WTC11 (cell line): ENCODE measurements at regions not wholly inside any gene's neighbourhood (a gene's known extent, or its start where the extent isn't known, plus 50 kb on each side); places are given as distances from the start of the nearest gene placed in this dataset.

Experiments used
- ATAC-seq: fragments of 200-7000 bp; cut with Tn5 transposase; 2 replicates; pipeline ENCODE4 v1.10.0; 2021; ENCODE audit warnings: mild to moderate bottlenecking, moderate library complexity
- CTCF ChIA-PET: fragments of 300-600 bp; sonication (Branson Sonifier 250); formaldehyde crosslinking; loops from one replicate; lab custom pipeline; 2021; ENCODE audit warnings: antibody characterized with exemption; lab: Charles Lee
- POLR2A ChIA-PET: fragments of 350-600 bp; sonication (Branson Sonifier 250); formaldehyde crosslinking; loops from one replicate; lab custom pipeline; 2021; ENCODE audit warnings: antibody characterized with exemption; lab: Charles Lee
- DNase-seq: peaks from one replicate; pipeline ENCODE4 v3.0.0; 2021; ENCODE audit warnings: low spot score
- H3K27ac Mint-ChIP-seq: 2 replicates; pipeline ENCODE4 v1.8.0; 2021; ENCODE audit warnings: mixed read lengths
- H3K27me3 Mint-ChIP-seq: 2 replicates; pipeline ENCODE4 v1.8.0; 2021; ENCODE audit warnings: low read depth, mild to moderate bottlenecking, moderate library complexity, mixed read lengths
- H3K36me3 Mint-ChIP-seq: 2 replicates; pipeline ENCODE4 v1.8.0; 2021; ENCODE audit warnings: mixed read lengths
- H3K4me1 Mint-ChIP-seq: 2 replicates; pipeline ENCODE4 v1.8.0; 2022; ENCODE audit warnings: mixed read lengths
- H3K4me3 Mint-ChIP-seq: 2 replicates; pipeline ENCODE4 v1.8.0; 2021; ENCODE audit warnings: mild to moderate bottlenecking, moderate library complexity, mixed read lengths
- H3K9me3 Mint-ChIP-seq: 2 replicates; pipeline ENCODE4 v1.8.0; 2021; ENCODE audit warnings: mixed read lengths
- CBFB ChIP-seq: sonication (generic); formaldehyde crosslinking; IDR thresholded peaks from 2 replicates; pipeline ENCODE4 v1.8.1; 2022; ENCODE audit warnings: mild to moderate bottlenecking, low read depth, missing genetic modification reagents
- E2F1 ChIP-seq: sonication (generic); formaldehyde crosslinking; IDR thresholded peaks from 2 replicates; pipeline ENCODE4 v1.8.0; 2022; ENCODE audit warnings: mild to moderate bottlenecking, missing genetic modification reagents
- GTF2I ChIP-seq: fragments of 250-450 bp; sonication (Bioruptor Pico); conservative IDR thresholded peaks from 2 replicates; pipeline ENCODE4 v1.4.0; 2021; ENCODE audit warnings: mild to moderate bottlenecking
- NFE2L1 ChIP-seq: sonication (generic); formaldehyde crosslinking; IDR thresholded peaks from 2 replicates; pipeline ENCODE4 v1.8.1; 2023; ENCODE audit warnings: missing genetic modification reagents
- RORB ChIP-seq: fragments of 250-450 bp; sonication (Bioruptor Pico); IDR thresholded peaks from 2 replicates; pipeline ENCODE4 v1.9.0; 2021; ENCODE audit warnings: mild to moderate bottlenecking
- TCF7 ChIP-seq: sonication (generic); formaldehyde crosslinking; IDR thresholded peaks from 2 replicates; pipeline ENCODE4 v1.8.0; 2022; ENCODE audit warnings: mild to moderate bottlenecking, low read depth, missing genetic modification reagents, moderate library complexity
- USF1 ChIP-seq: sonication (generic); formaldehyde crosslinking; IDR thresholded peaks from 2 replicates; pipeline ENCODE4 v1.8.0; 2022; ENCODE audit warnings: mild to moderate bottlenecking, missing genetic modification reagents
- ZMAT4 ChIP-seq: fragments of 250-450 bp; sonication (Bioruptor Pico); IDR thresholded peaks from 2 replicates; pipeline ENCODE4 v1.9.0; 2021; ENCODE audit warnings: mild to moderate bottlenecking
- ZNF219 ChIP-seq: sonication (generic); formaldehyde crosslinking; IDR thresholded peaks from 2 replicates; pipeline ENCODE4 v1.8.0; 2023; ENCODE audit warnings: missing genetic modification reagents, mild to moderate bottlenecking, borderline replicate concordance
- ZNF317 ChIP-seq: sonication (generic); formaldehyde crosslinking; IDR thresholded peaks from 2 replicates; pipeline ENCODE4 v1.8.1; 2023; ENCODE audit warnings: low read depth, mild to moderate bottlenecking, moderate library complexity, missing genetic modification reagents, borderline replicate concordance
- ZNF423 ChIP-seq: fragments of 250-450 bp; sonication (Bioruptor Pico); IDR thresholded peaks from 2 replicates; pipeline ENCODE4 v2.1.2; 2022; ENCODE audit warnings: mild to moderate bottlenecking, moderate library complexity
- ZNF671 ChIP-seq: fragments of 250-450 bp; sonication (Bioruptor Pico); IDR thresholded peaks from 2 replicates; pipeline ENCODE4 v1.8.0; 2021; ENCODE audit warnings: mild to moderate bottlenecking
- TF ChIP-seq, protein P1 (sequence below): fragments of 250-450 bp; sonication (Bioruptor Pico); IDR thresholded peaks from 2 replicates; pipeline ENCODE4 v1.9.0; 2021; ENCODE audit warnings: moderate library complexity, mild to moderate bottlenecking, inconsistent platforms, borderline replicate concordance
- TF ChIP-seq, protein P2 (sequence below): fragments of 250-450 bp; sonication (Bioruptor Pico); conservative IDR thresholded peaks from 2 replicates; pipeline ENCODE4 v1.9.0; 2021; ENCODE audit warnings: mild to moderate bottlenecking

GRCh38 chr10:57815949-57816348 is 451.7 kb downstream of the IPMK start:
- peaks cover 11% of the 10 kb centered on the region for H3K9me3 Mint-ChIP-seq
- no peaks in the 10 kb centered on the region for H3K36me3 Mint-ChIP-seq
- TF ChIP-seq RORB (no peak), ZMAT4 (CRISPR knock-in tag) (no peak), USF1 (CRISPR knock-in tag) (no peak), ZNF317 (CRISPR knock-in tag) (no peak), TCF7 (CRISPR knock-in tag) (no peak), ZNF423 (CRISPR knock-in tag) (no peak), ZNF219 (CRISPR knock-in tag) (no peak), CBFB (CRISPR knock-in tag) (no peak), ZNF671 (CRISPR knock-in tag) (no peak), E2F1 (CRISPR knock-in tag) (no peak), NFE2L1 (CRISPR knock-in tag) (no peak)
- TF ChIP-seq, protein P1, sequence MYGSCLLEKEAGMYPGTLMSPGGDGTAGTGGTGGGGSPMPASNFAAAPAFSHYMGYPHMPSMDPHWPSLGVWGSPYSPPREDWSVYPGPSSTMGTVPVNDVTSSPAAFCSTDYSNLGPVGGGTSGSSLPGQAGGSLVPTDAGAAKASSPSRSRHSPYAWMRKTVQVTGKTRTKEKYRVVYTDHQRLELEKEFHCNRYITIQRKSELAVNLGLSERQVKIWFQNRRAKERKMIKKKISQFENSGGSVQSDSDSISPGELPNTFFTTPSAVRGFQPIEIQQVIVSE, result no peak
- H3K4me3 Mint-ChIP-seq, result no peak overlapping the region
- no peak overlapping the region for H3K27ac Mint-ChIP-seq
- ATAC-seq (no peak), DNase-seq (no peak)
- peaks cover 13% of the 10 kb centered on the region for H3K4me1 Mint-ChIP-seq
- H3K27me3 Mint-ChIP-seq, result no peaks in the 10 kb centered on the region
- POLR2A ChIA-PET, result no interaction called here
- CTCF ChIA-PET, result no interaction called here

GRCh38 chr10:57809961-57810360 is 457.7 kb downstream of the IPMK start:
- no peaks in the 10 kb centered on the region for H3K27me3 Mint-ChIP-seq
- no peak overlapping the region for H3K27ac Mint-ChIP-seq
- POLR2A ChIA-PET, result no interaction called here
- H3K36me3 Mint-ChIP-seq, result peaks cover 13% of the 10 kb centered on the region
- ATAC-seq (no peak), DNase-seq (no peak)
- CTCF ChIA-PET, result no interaction called here
- H3K9me3 Mint-ChIP-seq, result peaks cover 19% of the 10 kb centered on the region
- no peak for TF ChIP-seq GTF2I
- peaks cover 22% of the 10 kb centered on the region for H3K4me1 Mint-ChIP-seq
- no peak overlapping the region for H3K4me3 Mint-ChIP-seq

DNA sequence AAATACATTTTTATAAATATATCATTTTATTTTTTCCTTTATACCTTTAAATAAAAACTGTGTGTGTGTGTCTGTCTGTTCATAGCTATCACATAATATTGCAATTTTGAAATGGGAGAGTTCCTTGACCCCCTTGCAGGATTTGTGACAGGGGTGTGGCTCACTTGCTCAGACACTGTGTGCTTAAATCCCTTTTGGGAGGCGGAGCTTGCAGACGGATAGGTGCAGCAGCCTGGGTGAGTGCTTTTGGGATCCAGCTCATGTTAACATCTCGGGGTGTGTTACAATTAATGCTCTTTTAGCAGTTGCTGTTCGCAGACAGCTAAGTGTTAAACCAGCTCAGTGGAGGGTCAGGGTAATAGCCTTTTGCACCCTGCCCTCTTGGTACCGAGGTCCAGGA is 459.8 kb downstream of the IPMK start:
- Mint-ChIP-seq H3K36me3 (peaks cover 13% of the 10 kb centered on the region), H3K9me3 (peaks cover 15% of the 10 kb centered on the region), H3K4me3 (no peak overlapping the region), H3K4me1 (peaks cover 30% of the 10 kb centered on the region), H3K27me3 (no peaks in the 10 kb centered on the region), H3K27ac (no peak overlapping the region)
- POLR2A ChIA-PET, result no interaction called here
- DNase-seq (no peak), ATAC-seq (no peak)
- CTCF ChIA-PET, result interaction anchor here (0.5 kb wide), 1 partner anchor 9 kb away, joined by 3 read pairs; no protein-coding TSS in a partner anchor
- TF ChIP-seq, protein P2, sequence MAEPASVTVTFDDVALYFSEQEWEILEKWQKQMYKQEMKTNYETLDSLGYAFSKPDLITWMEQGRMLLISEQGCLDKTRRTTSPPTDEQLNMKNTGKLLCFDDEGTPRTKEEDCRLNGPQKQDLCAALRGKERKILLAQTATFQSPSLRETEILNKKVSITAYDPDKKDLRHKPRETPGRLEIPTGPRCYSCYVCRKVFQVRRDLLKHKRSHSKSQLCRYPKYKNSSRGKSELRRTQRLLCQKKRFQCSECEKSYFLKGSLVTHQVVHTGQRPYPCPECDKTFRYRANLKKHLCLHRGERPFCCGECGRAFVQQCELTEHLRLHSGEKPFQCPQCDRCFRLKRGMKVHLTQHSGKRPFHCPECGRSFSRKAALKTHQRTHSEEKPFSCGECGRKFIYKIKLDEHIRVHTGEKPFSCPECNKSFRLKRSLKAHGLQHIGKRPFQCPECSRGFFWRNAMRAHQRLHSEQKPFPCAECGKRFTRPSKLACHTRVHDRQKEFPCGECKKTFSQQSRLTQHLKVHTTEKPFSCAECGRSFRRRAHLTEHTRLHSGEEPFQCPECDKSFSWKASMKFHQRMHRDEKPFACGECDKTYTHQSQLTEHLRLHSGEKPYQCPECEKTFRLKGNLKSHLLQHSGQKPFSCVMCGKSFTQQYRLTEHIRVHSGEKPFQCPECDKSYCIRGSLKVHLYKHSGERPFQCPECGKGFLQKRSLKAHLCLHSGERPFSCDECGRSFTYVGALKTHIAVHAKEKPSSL (CRISPR knock-in tag), result no peak
- no peak for TF ChIP-seq ZMAT4 (CRISPR knock-in tag)
- TF ChIP-seq, protein P1, result no peak
